ENCODE measurements at regions not wholly inside any gene's neighbourhood (a gene's known extent, or its start where the extent isn't known, plus 50 kb on each side); places are given as distances from the start of the nearest gene placed in this dataset.

- no peak for TF ChIP-seq CTCF (IDR thresholded peaks at IDR 0.05 in 8 of 11, conservative IDR thresholded peaks at IDR 0.05 in 3 of 11)
- TF ChIP-seq POLR2A (IDR thresholded peaks at IDR 0.05), result no peak
- TF ChIP-seq POLR2AphosphoS5 (IDR thresholded peaks at IDR 0.05), result no peak
These were observed 337.1 kb downstream of the SIPA1L2 start for GRCh38 chr1:232292818-232293217.
